HepG2 (cell line): ENCODE measurements at regions not wholly inside any gene's neighbourhood (a gene's known extent, or its start where the extent isn't known, plus 50 kb on each side); places are given as distances from the start of the nearest gene placed in this dataset.

Experiments used
- ATAC-seq: fragments of 200-7000 bp; cut with Tn5 transposase; 3 replicates; pipeline ENCODE4 v1.9.1; 2020; ENCODE audit warnings: mild to moderate bottlenecking, moderate library complexity
- BruUV-seq: library from RNA; stranded (reverse); fragments of 400-500 nt; replicated peaks from 2 replicates; lab custom pipeline; 2021; lab: Mats Ljungman, UMichigan
- CTCF ChIA-PET: fragments of 300-600 bp; formaldehyde crosslinking; extraction: SDS; loops from one replicate; lab custom pipeline; 2021; ENCODE audit warnings: low total read pairs, inconsistent platforms, low intra/inter-chr PET ratio; lab: Yijun Ruan, JAX
- POLR2A ChIA-PET: fragments of 350-600 bp; sonication (Branson Sonifier 250); formaldehyde crosslinking; loops from one replicate; lab custom pipeline; 2020; ENCODE audit warnings: antibody characterized with exemption, inconsistent platforms; lab: Yijun Ruan, JAX
- DNase-seq: peaks from one replicate; pipeline ENCODE4 v3.0.0-alpha.2; 2015; ENCODE audit warnings: low spot score
- FAIRE-seq: peaks from 3 replicates; lab custom pipeline; 2011; peaks lifted over from hg19 to GRCh38; lab: Jason Lieb, UNC
- H2AFZ ChIP-seq: one replicate; pipeline ENCODE4 v1.6.1; 2011; ENCODE audit warnings: low read length, inconsistent platforms
- H3K27ac ChIP-seq: fragments of 300-600 bp; 3 replicates; pipeline ENCODE4 v1.8.0; 2011; ENCODE audit warnings: mixed run types, mild to moderate bottlenecking, mixed read lengths, low read length, inconsistent platforms; ENCODE audit not compliant: insufficient read depth; ENCODE audit errors: extremely low read length
- H3K27me3 ChIP-seq, 2 experiments: fragments of 200-600 bp in 1 of 2; 2 replicates in 1 of 2; 3 replicates in 1 of 2; pipeline versions ENCODE4 v1.6.0 to v1.8.0; 2011; ENCODE audit warnings: low read length in 2 of 2, mild to moderate bottlenecking in 2 of 2, moderate library complexity in 2 of 2, inconsistent platforms in 1 of 2; ENCODE audit not compliant: insufficient read depth in 2 of 2, control insufficient read depth in 1 of 2
- H3K36me3 ChIP-seq, 2 experiments: fragments of 200-600 bp in 1 of 2; replicated peaks in 1 of 2; 2 replicates in 1 of 2; 3 replicates in 1 of 2; pipeline versions ENCODE4 v1.5.1 to v1.8.0; 2011; ENCODE audit warnings: low read length in 2 of 2, inconsistent platforms in 1 of 2; ENCODE audit not compliant: insufficient read depth in 2 of 2, control insufficient read depth in 1 of 2
- H3K4me1 ChIP-seq: 2 replicates; pipeline ENCODE4 v1.5.1; 2012; ENCODE audit warnings: low read length, inconsistent platforms; ENCODE audit not compliant: insufficient read depth
- H3K4me2 ChIP-seq: 2 replicates; pipeline ENCODE4 v1.6.0; 2011; ENCODE audit warnings: low read depth, low read length, inconsistent platforms
- H3K4me3 ChIP-seq, 3 experiments: fragments of 200-600 bp in 1 of 3; sonication (generic), shearing (Covaris generic) in 1 of 3; replicated peaks in 1 of 3; 2 replicates each; pipeline ENCODE4 v1.5.1; 2011 to 2016; ENCODE audit warnings: low read length in 3 of 3, inconsistent platforms in 2 of 3, low read depth in 2 of 3, mild to moderate bottlenecking in 2 of 3, control low read depth in 1 of 3, mixed read lengths in 1 of 3; ENCODE audit not compliant: insufficient read depth in 1 of 3
- H3K79me2 ChIP-seq: one replicate; pipeline ENCODE4 v1.6.1; 2011; ENCODE audit warnings: low read length, inconsistent platforms; ENCODE audit not compliant: insufficient read depth
- H3K9ac ChIP-seq: 2 replicates; pipeline ENCODE4 v1.6.0; 2011; ENCODE audit warnings: mild to moderate bottlenecking, low read depth, low read length, inconsistent platforms; ENCODE audit not compliant: insufficient read depth
- H3K9me3 ChIP-seq: 2 replicates; pipeline ENCODE4 v1.5.1; 2012; ENCODE audit warnings: mild to moderate bottlenecking, low read length
- H4K20me1 ChIP-seq: 2 replicates; pipeline ENCODE4 v1.6.0; 2011; ENCODE audit warnings: inconsistent platforms, mild to moderate bottlenecking, low read length, moderate library complexity; ENCODE audit not compliant: insufficient read depth
- HDAC2 ChIP-seq: sonication (generic); formaldehyde crosslinking; IDR thresholded peaks from 2 replicates; pipeline ENCODE4 v1.4.0; 2020; ENCODE audit warnings: missing genetic modification reagents
- KDM2A ChIP-seq: sonication (generic); formaldehyde crosslinking; IDR thresholded peaks from 2 replicates; pipeline ENCODE4 v1.4.0; 2020; ENCODE audit warnings: low read depth, missing genetic modification reagents, borderline replicate concordance
- MAZ ChIP-seq, 2 experiments: sonication (generic) in 1 of 2; formaldehyde crosslinking in 1 of 2; IDR thresholded peaks; 2 replicates each; pipeline versions ENCODE4 v1.5.0 to v1.6.1; 2012 to 2020; ENCODE audit warnings: low read depth in 2 of 2, mild to moderate bottlenecking in 2 of 2, borderline replicate concordance in 1 of 2, improper control_type of control experiment in 1 of 2, low read length in 1 of 2, missing genetic modification reagents in 1 of 2, moderate library complexity in 1 of 2
- NFYB ChIP-seq: sonication (generic); formaldehyde crosslinking; IDR thresholded peaks from 2 replicates; pipeline ENCODE4 v1.4.0; 2020; ENCODE audit warnings: missing genetic modification reagents
- RERE ChIP-seq: IDR thresholded peaks from 2 replicates; pipeline ENCODE4 v1.6.1; 2016; ENCODE audit warnings: low read depth, missing genetic modification reagents, missing compliant biosample characterization
- ZHX2 ChIP-seq, 2 experiments: sonication (generic) in 1 of 2; formaldehyde crosslinking in 1 of 2; IDR thresholded peaks; 2 replicates each; pipeline versions ENCODE4 v1.6.1 to v1.9.0; 2014 to 2022; ENCODE audit warnings: antibody characterized with exemption in 1 of 2, borderline replicate concordance in 1 of 2, inconsistent platforms in 1 of 2, low read depth in 1 of 2, missing genetic modification reagents in 1 of 2
- ZKSCAN1 ChIP-seq: fragments of 150-350 bp; IDR thresholded peaks from 2 replicates; pipeline ENCODE4 v1.6.1; 2014; ENCODE audit warnings: low read length
- ZNF136 ChIP-seq: sonication (generic); formaldehyde crosslinking; IDR thresholded peaks from 2 replicates; pipeline ENCODE4 v1.8.1; 2022; ENCODE audit warnings: low read depth, mild to moderate bottlenecking, moderate library complexity, missing genetic modification reagents
- ZNF232 ChIP-seq: sonication (generic); formaldehyde crosslinking; IDR thresholded peaks from 2 replicates; pipeline ENCODE4 v1.4.0; 2020; ENCODE audit warnings: missing genetic modification reagents, borderline replicate concordance
- ZNF569 ChIP-seq: sonication (generic); formaldehyde crosslinking; IDR thresholded peaks from 2 replicates; pipeline ENCODE4 v1.5.0; 2020; ENCODE audit warnings: mild to moderate bottlenecking, missing genetic modification reagents, moderate library complexity, borderline replicate concordance
- WGBS: methylation state at CpG from one replicate; pipeline ENCODE4 v1.1.6; 2017; ENCODE audit warnings: low lambda C conversion rate; 5-methylcytosine and 5-hydroxymethylcytosine counted together
- in situ Hi-C: cut with HindIII; loops from 2 replicates; pipeline ENCODE4 v1.10.0; 2017; ENCODE audit warnings: low pct_unique_long_range_greater_than_20kb; ENCODE audit not compliant: extremely low pct_ligation_motif_present
- intact Hi-C: fragments of 100-400 bp; cut with micrococcal nuclease; formaldehyde crosslinking; loops from one replicate; pipeline ENCODE4 v1.10.0; 2022; ENCODE audit not compliant: unreplicated experiment

DNA sequence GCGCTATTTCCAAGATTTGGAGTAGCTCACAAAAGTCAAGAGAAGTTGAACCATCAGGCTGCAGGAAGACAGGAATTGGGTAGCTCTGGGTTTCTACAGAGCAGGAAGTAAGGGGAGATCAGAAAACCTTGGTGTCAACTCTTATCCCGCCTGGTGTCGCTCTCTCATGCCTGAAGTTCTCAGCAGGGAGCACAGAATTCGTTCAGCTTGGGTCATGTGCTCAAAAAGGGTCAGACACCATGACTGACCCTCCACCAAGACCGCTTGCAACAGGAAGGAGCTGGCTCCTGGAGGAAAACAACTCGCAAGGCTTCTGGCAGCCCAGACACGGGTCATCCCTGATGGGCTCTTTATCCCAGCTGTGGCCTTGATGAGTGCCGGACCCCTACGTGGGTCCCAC is 93.7 kb upstream of the MSX1 start (continued):
- TF ChIP-seq RERE (CRISPR knock-in tag), result no peak

DNA sequence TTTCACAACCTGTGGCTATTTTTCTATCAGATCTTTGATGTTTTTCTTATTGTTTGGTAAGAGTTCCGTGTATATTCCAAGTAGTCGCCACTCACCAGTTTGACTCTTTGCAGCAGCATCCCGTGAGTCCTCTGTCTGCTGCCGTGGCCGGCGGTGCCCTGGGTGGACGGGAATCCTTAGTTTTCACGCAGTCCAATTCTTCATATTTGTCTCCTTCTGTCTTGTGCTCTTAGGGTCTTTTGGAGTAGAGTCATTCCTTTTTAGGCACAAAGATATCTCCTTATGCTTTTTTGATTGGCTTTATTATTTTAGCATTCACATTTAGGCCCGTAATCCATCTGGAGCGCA is 94.9 kb upstream of the MSX1 start:
- in situ Hi-C loops, result no loop called here
- DNase-seq, result no peak
- 96% methylated on average over 10 of the region's 10 CpGs for WGBS
- Histone ChIP-seq H3K4me1 (no peaks in the 10 kb centered on the region), H3K27me3 (no peaks in the 10 kb centered on the region), H3K79me2 (no peaks in the 10 kb centered on the region), H4K20me1 (no peaks in the 10 kb centered on the region), H3K27ac (no peak overlapping the region), H2AFZ (no peak overlapping the region), H3K36me3 (no peaks in the 10 kb centered on the region), H3K4me2 (no peak overlapping the region), H3K9ac (no peak overlapping the region), H3K9me3 (no peaks in the 10 kb centered on the region), H3K4me3 (no peak overlapping the region)
- CTCF ChIA-PET, result no interaction called here
- no peak for ATAC-seq
- intact Hi-C loops, result no loop called here
- no peak for FAIRE-seq
- POLR2A ChIA-PET, result no interaction called here
- no TSS peak for BruUV-seq
- no peak for TF ChIP-seq ZNF136
- no peak for TF ChIP-seq HDAC2 (CRISPR knock-in tag)
- no peak for TF ChIP-seq KDM2A (CRISPR knock-in tag)
- TF ChIP-seq NFYB, result no peak
- TF ChIP-seq ZHX2 (IDR thresholded peaks at IDR 0.05; ENCODE audit: low read depth), result no peak
- no peak for TF ChIP-seq ZHX2 (CRISPR knock-in tag; IDR thresholded peaks at IDR 0.05; ENCODE audit: borderline replicate concordance)
- TF ChIP-seq ZKSCAN1, result no peak
- TF ChIP-seq MAZ (IDR thresholded peaks at IDR 0.05; ENCODE audit: borderline replicate concordance, low read depth, low read length), result no peak
- TF ChIP-seq MAZ (CRISPR knock-in tag; IDR thresholded peaks at IDR 0.05; ENCODE audit: low read depth), result no peak
- TF ChIP-seq ZNF232 (CRISPR knock-in tag), result no peak
- no peak for TF ChIP-seq ZNF569 (CRISPR knock-in tag)
